Loucy (cell line): ENCODE measurements at regions not wholly inside any gene's neighbourhood (a gene's known extent, or its start where the extent isn't known, plus 50 kb on each side); places are given as distances from the start of the nearest gene placed in this dataset.
"Not testable (repeated sequence)": the region's sequence is repeated elsewhere in the genome, so short reads cannot be mapped to it uniquely, and the experiment has no call there.

ENCODE experiments used
- H2AFZ ChIP-seq: fragments of 200-600 bp; sonication (generic); 2 replicates; pipeline ENCODE4 v1.6.0; 2016; ENCODE audit warnings: antibody characterized with exemption, mild to moderate bottlenecking, low read length, moderate library complexity
- H3F3A ChIP-seq: fragments of 200-600 bp; 2 replicates; pipeline ENCODE4 v1.6.0; 2016; ENCODE audit warnings: antibody characterized with exemption, low read depth, mild to moderate bottlenecking
- H3K27me3 ChIP-seq: fragments of 200-600 bp; sonication (generic); 2 replicates; pipeline ENCODE4 v1.6.1; 2014; ENCODE audit warnings: low read length, mild to moderate bottlenecking; ENCODE audit not compliant: insufficient read depth, poor library complexity, severe bottlenecking
- H3K36me3 ChIP-seq: fragments of 200-600 bp; sonication (generic); 2 replicates; pipeline ENCODE4 v1.6.1; 2016; ENCODE audit warnings: low read length; ENCODE audit not compliant: insufficient read depth
- H3K4me1 ChIP-seq: fragments of 200-600 bp; sonication (generic); 2 replicates; pipeline ENCODE4 v1.5.1; 2014; ENCODE audit warnings: low read length, mild to moderate bottlenecking; ENCODE audit not compliant: insufficient read depth, poor library complexity, severe bottlenecking
- H3K4me2 ChIP-seq: fragments of 200-600 bp; sonication (generic); 2 replicates; pipeline ENCODE4 v1.6.0; 2014; ENCODE audit warnings: antibody characterized with exemption, low read length, low read depth, mild to moderate bottlenecking; ENCODE audit not compliant: poor library complexity, severe bottlenecking
- H3K4me3 ChIP-seq: fragments of 200-600 bp; sonication (generic); 2 replicates; pipeline ENCODE4 v1.5.1; 2014; ENCODE audit warnings: low read length, mild to moderate bottlenecking, mixed read lengths; ENCODE audit not compliant: poor library complexity, severe bottlenecking
- H3K79me2 ChIP-seq: fragments of 200-600 bp; sonication (generic); 2 replicates; pipeline ENCODE4 v1.6.1; 2014; ENCODE audit warnings: low read length; ENCODE audit not compliant: insufficient read depth
- H3K9ac ChIP-seq: fragments of 200-600 bp; sonication (generic); 2 replicates; pipeline ENCODE4 v1.6.0; 2014; ENCODE audit warnings: mild to moderate bottlenecking, low read depth, low read length, moderate library complexity; ENCODE audit not compliant: poor library complexity, severe bottlenecking
- H3K9me2 ChIP-seq: fragments of 200-600 bp; sonication (generic); replicated peaks from 2 replicates; pipeline ENCODE4 v1.6.1; 2016; ENCODE audit warnings: low read depth, low read length, mixed read lengths
- H3K9me3 ChIP-seq: fragments of 200-600 bp; sonication (generic); 2 replicates; pipeline ENCODE4 v1.6.1; 2014; ENCODE audit warnings: mild to moderate bottlenecking, antibody characterized with exemption, low read length, low read depth; ENCODE audit not compliant: insufficient read depth
- H4K20me1 ChIP-seq: fragments of 200-600 bp; sonication (generic); 2 replicates; pipeline ENCODE4 v1.6.0; 2014; ENCODE audit warnings: antibody characterized with exemption, low read length, mild to moderate bottlenecking; ENCODE audit not compliant: insufficient read depth, poor library complexity, severe bottlenecking
- EZH2phosphoT487 ChIP-seq: fragments of 200-600 bp; IDR thresholded peaks from 2 replicates; pipeline ENCODE4 v1.6.1; 2018; ENCODE audit warnings: antibody characterized with exemption, mild to moderate bottlenecking, moderate library complexity, borderline replicate concordance
- TF ChIP-seq, protein P1 (sequence below): fragments of 200-600 bp; sonication (generic); conservative IDR thresholded peaks from 2 replicates; pipeline ENCODE4 v1.5.1; 2014; ENCODE audit warnings: mild to moderate bottlenecking, antibody characterized with exemption, low read length

DNA sequence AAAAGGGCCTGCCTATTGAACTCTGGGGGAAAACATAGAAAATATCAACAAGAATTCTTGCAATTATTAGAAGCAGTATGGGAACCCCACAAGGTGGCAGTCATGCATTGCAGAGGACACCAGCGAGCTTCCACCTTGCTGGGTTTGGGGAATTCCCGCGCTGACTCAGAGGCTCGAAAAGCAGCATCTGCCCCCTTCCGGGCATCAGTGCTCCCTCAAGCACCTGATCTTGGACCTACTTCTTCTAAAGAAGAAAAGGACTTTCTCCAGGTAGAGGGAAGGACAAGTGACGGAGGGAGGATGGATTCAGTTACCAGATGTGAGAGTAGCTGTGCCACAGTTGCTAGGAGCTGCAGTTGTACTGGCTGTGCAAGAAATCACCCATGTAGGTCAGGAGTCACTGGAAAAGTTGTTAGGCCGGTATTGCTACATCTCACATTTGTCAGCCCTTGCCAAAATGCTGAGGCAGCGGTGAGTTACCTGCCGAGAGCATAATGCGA is 415.7 kb downstream of the DIRAS2 start:
- H3F3A ChIP-seq, H2AFZ ChIP-seq, H3K27me3 ChIP-seq, H3K4me2 ChIP-seq, H3K79me2 ChIP-seq, H3K4me3 ChIP-seq, H3K9me3 ChIP-seq, H3K4me1 ChIP-seq, H4K20me1 ChIP-seq, H3K9ac ChIP-seq, H3K9me2 ChIP-seq, H3K36me3 ChIP-seq: not testable (repeated sequence)
- TF ChIP-seq, protein P1, sequence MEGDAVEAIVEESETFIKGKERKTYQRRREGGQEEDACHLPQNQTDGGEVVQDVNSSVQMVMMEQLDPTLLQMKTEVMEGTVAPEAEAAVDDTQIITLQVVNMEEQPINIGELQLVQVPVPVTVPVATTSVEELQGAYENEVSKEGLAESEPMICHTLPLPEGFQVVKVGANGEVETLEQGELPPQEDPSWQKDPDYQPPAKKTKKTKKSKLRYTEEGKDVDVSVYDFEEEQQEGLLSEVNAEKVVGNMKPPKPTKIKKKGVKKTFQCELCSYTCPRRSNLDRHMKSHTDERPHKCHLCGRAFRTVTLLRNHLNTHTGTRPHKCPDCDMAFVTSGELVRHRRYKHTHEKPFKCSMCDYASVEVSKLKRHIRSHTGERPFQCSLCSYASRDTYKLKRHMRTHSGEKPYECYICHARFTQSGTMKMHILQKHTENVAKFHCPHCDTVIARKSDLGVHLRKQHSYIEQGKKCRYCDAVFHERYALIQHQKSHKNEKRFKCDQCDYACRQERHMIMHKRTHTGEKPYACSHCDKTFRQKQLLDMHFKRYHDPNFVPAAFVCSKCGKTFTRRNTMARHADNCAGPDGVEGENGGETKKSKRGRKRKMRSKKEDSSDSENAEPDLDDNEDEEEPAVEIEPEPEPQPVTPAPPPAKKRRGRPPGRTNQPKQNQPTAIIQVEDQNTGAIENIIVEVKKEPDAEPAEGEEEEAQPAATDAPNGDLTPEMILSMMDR, result peak; percentile 60

- not testable (repeated sequence) for H3K4me3 ChIP-seq, H3F3A ChIP-seq, H3K79me2 ChIP-seq, H3K27me3 ChIP-seq, H3K9me3 ChIP-seq, H4K20me1 ChIP-seq, H3K9me2 ChIP-seq, H3K4me1 ChIP-seq, H3K9ac ChIP-seq, H3K4me2 ChIP-seq, H3K36me3 ChIP-seq, H2AFZ ChIP-seq
These were observed 409.5 kb downstream of the DIRAS2 start for GRCh38 chr9:90233081-90233480.

DNA sequence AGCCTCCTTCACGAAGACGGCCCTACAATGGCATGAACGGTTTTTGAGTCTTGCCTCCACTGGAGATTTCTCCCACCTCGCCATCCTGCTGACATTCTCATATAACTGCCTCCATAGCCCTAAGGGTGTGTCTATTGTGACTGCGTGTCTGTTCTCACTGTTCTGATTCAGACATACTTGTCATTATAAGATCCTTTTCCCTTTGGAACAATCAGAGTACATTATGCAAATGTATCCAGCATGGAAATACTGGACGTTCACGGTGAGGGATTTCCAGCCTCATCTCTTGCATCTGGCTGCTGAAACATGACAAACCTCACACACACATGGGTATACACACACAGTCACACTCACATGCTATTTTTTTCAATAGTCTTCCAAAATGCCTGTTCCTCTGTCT is 402.1 kb downstream of the DIRAS2 start:
- no peaks in the 10 kb centered on the region for H3K9me2 ChIP-seq
- no peak for TF ChIP-seq EZH2phosphoT487
- TF ChIP-seq, protein P1, result no peak
- H3K4me3 ChIP-seq, result no peak overlapping the region
- H3K27me3 ChIP-seq, result no peaks in the 10 kb centered on the region
- H3K9ac ChIP-seq, result no peak overlapping the region
- no peaks in the 10 kb centered on the region for H3K36me3 ChIP-seq
- H3K4me2 ChIP-seq, result no peak overlapping the region
- no peaks in the 10 kb centered on the region for H3K4me1 ChIP-seq
- no peaks in the 10 kb centered on the region for H3K79me2 ChIP-seq
- no peaks in the 10 kb centered on the region for H4K20me1 ChIP-seq
- H3K9me3 ChIP-seq, result no peaks in the 10 kb centered on the region
- no peak overlapping the region for H2AFZ ChIP-seq
- H3F3A ChIP-seq, result no peaks in the 10 kb centered on the region

DNA sequence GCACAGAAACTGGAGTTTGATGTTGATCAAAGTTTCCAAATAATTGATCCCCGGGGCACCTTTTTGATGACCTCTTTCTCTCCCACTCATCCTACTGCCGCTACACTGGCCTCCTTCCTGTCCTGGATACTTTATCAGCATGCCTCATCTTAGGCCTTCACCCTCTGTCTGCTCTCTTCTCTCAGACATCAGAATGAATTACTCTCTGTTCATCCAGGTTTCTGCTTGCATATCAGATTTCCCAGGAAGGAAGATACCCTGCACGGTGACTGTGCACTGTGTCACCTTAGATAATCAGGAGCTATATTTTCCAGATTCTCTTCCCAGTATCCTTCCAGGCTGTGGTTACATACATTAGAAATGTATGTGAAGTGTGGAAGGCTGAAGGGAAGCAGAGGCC is 397.0 kb downstream of the DIRAS2 start:
- Histone ChIP-seq H4K20me1 (no peaks in the 10 kb centered on the region), H3K36me3 (no peaks in the 10 kb centered on the region), H3K4me2 (no peak overlapping the region), H3K9me3 (no peaks in the 10 kb centered on the region), H3K79me2 (no peaks in the 10 kb centered on the region), H3K9me2 (no peaks in the 10 kb centered on the region), H3K9ac (no peak overlapping the region), H2AFZ (no peak overlapping the region), H3K27me3 (no peaks in the 10 kb centered on the region), H3K4me3 (no peak overlapping the region), H3K4me1 (no peaks in the 10 kb centered on the region), H3F3A (no peaks in the 10 kb centered on the region)
- TF ChIP-seq EZH2phosphoT487, result no peak
- TF ChIP-seq, protein P1, result no peak
